ENCODE measurements at regions not wholly inside any gene's neighbourhood (a gene's known extent, or its start where the extent isn't known, plus 50 kb on each side); places are given as distances from the start of the nearest gene placed in this dataset.

GRCh38 chr3:1774597-1774996, 324.1 kb upstream of the CNTN4 start:
- Histone ChIP-seq H2AFZ (ENCODE audit: low read depth, low read length) (no peak overlapping the region), H3K27ac (ENCODE audit: insufficient read depth, low read depth, low read length) (no peak overlapping the region), H3K9me1 (replicated peaks; ENCODE audit: control insufficient read depth, extremely low read depth, insufficient read depth, low read length) (no peaks in the 10 kb centered on the region), H3K4me3 (replicated peaks in 1 of 3; ENCODE audit: insufficient read depth in 1 of 3, low read depth in 1 of 3, low read length in 3 of 3) (no peak overlapping the region), H3K4me2 (ENCODE audit: insufficient read depth, low read length) (no peak overlapping the region), H3K9me3 (replicated peaks; ENCODE audit: control insufficient read depth, insufficient read depth, low read length) (no peaks in the 10 kb centered on the region), H3K79me2 (ENCODE audit: control insufficient read depth, insufficient read depth, low read length) (no peaks in the 10 kb centered on the region), H3K27me3 (ENCODE audit: control insufficient read depth in 2 of 2, insufficient read depth in 2 of 2, low read length in 2 of 2) (no peaks in the 10 kb centered on the region), H3K36me3 (ENCODE audit: control insufficient read depth in 2 of 2, extremely low read depth in 1 of 2, insufficient read depth in 2 of 2, low read length in 2 of 2) (no peaks in the 10 kb centered on the region), H3K4me1 (ENCODE audit: control insufficient read depth, extremely low read depth, insufficient read depth, low read length) (no peaks in the 10 kb centered on the region), H3K9ac (replicated peaks; ENCODE audit: extremely low read depth, insufficient read depth, low read length) (no peak overlapping the region), H4K20me1 (replicated peaks; ENCODE audit: control insufficient read depth, extremely low read depth, insufficient read depth, low read length) (no peaks in the 10 kb centered on the region)
- FAIRE-seq (no peak), DNase-seq (ENCODE audit: low read depth, low spot score) (no peak)
- no TSS peak for BruUV-seq (replicated peaks)
- POLR2A ChIA-PET = no interaction called here
- no peak for TF ChIP-seq CTCF (IDR thresholded peaks at IDR 0.05; ENCODE audit: extremely low read depth in 1 of 2, insufficient read depth in 1 of 2, low read depth in 1 of 2, low read length in 2 of 2)
- TF ChIP-seq FOS (IDR thresholded peaks at IDR 0.05; ENCODE audit: borderline replicate concordance, insufficient read depth, low read length) = no peak
- TF ChIP-seq MYC (IDR thresholded peaks at IDR 0.05; ENCODE audit: low read depth, low read length) = no peak
- no peak for TF ChIP-seq GATA2 (IDR thresholded peaks at IDR 0.05; ENCODE audit: insufficient read depth, insufficient read length, low read depth, low read length)
- no peak for TF ChIP-seq MAX (IDR thresholded peaks at IDR 0.05; ENCODE audit: insufficient read depth, insufficient read length)
- no peak for TF ChIP-seq POLR2AphosphoS5 (IDR thresholded peaks at IDR 0.05; ENCODE audit: insufficient read depth, low read depth, low read length)
- no peak for TF ChIP-seq JUN (IDR thresholded peaks at IDR 0.05; ENCODE audit: borderline replicate concordance, insufficient read depth, insufficient read length, low read depth)
- no peak for TF ChIP-seq POLR2A (IDR thresholded peaks at IDR 0.05; ENCODE audit: low read depth, low read length)
- intact Hi-C loops (cut with micrococcal nuclease) = no loop called here
- CTCF ChIA-PET = no interaction called here
- dilution Hi-C loops (cut with MboI; ENCODE audit: extremely low pct_ligation_motif_present, low sequenced_read_pairs) = no loop called here
